Neural progenitor cell (in vitro differentiated cells): ENCODE measurements at regions not wholly inside any gene's neighbourhood (a gene's known extent, or its start where the extent isn't known, plus 50 kb on each side); places are given as distances from the start of the nearest gene placed in this dataset.

Source experiments
- DNase-seq: peaks from one replicate; pipeline ENCODE4 v3.0.0-alpha.2; 2016; ENCODE audit warnings: low spot score
- H2AFZ ChIP-seq: fragments of 200-600 bp; sonication (generic); replicated peaks from 2 replicates; pipeline ENCODE4 v1.6.1; 2016; ENCODE audit warnings: antibody characterized with exemption
- H3F3A ChIP-seq: fragments of 200-600 bp; sonication (generic); 2 replicates; pipeline ENCODE4 v1.6.1; 2016; ENCODE audit warnings: antibody characterized with exemption, low read depth
- H3K27ac ChIP-seq: fragments of 200-600 bp; sonication (generic); 2 replicates; pipeline ENCODE4 v1.5.1; 2016; ENCODE audit warnings: mild to moderate bottlenecking
- H3K27me3 ChIP-seq: fragments of 200-600 bp; sonication (generic); 2 replicates; pipeline ENCODE4 v1.6.1; 2016; ENCODE audit warnings: mild to moderate bottlenecking, moderate library complexity
- H3K36me3 ChIP-seq: fragments of 200-600 bp; sonication (generic); 2 replicates; pipeline ENCODE4 v1.5.1; 2016
- H3K4me1 ChIP-seq: fragments of 200-600 bp; sonication (generic); 2 replicates; pipeline ENCODE4 v1.6.1; 2016; ENCODE audit warnings: mixed run types
- H3K4me2 ChIP-seq: fragments of 200-600 bp; sonication (generic); 2 replicates; pipeline ENCODE4 v1.6.1; 2016
- H3K4me3 ChIP-seq: fragments of 200-600 bp; sonication (generic); 2 replicates; pipeline ENCODE4 v1.5.1; 2016
- H3K79me2 ChIP-seq: fragments of 200-600 bp; sonication (generic); 2 replicates; pipeline ENCODE4 v1.6.1; 2016; ENCODE audit warnings: low read depth
- H3K9ac ChIP-seq: fragments of 200-600 bp; sonication (generic); 2 replicates; pipeline ENCODE4 v1.6.1; 2016
- H3K9me3 ChIP-seq: fragments of 200-600 bp; sonication (generic); 2 replicates; pipeline ENCODE4 v1.5.1; 2016; ENCODE audit warnings: low read depth
- H4K20me1 ChIP-seq: fragments of 200-600 bp; sonication (generic); 2 replicates; pipeline ENCODE4 v1.6.1; 2016; ENCODE audit warnings: low read depth
- H3K27ac Mint-ChIP-seq: 3 replicates; pipeline ENCODE4 v1.8.0; 2021; ENCODE audit warnings: mixed read lengths
- H3K27me3 Mint-ChIP-seq: 2 replicates; pipeline ENCODE4 v1.8.0; 2022; ENCODE audit warnings: low read depth, mild to moderate bottlenecking, inconsistent platforms, moderate library complexity, mixed read lengths; ENCODE audit not compliant: insufficient read depth
- H3K36me3 Mint-ChIP-seq: 3 replicates; pipeline ENCODE4 v1.8.0; 2021; ENCODE audit warnings: mixed read lengths
- H3K4me1 Mint-ChIP-seq: 3 replicates; pipeline ENCODE4 v1.8.0; 2021; ENCODE audit warnings: mixed read lengths
- H3K4me3 Mint-ChIP-seq: 3 replicates; pipeline ENCODE4 v1.8.0; 2021; ENCODE audit warnings: mild to moderate bottlenecking, moderate library complexity, mixed read lengths
- H3K9me3 Mint-ChIP-seq: 3 replicates; pipeline ENCODE4 v1.8.0; 2020; ENCODE audit warnings: mixed read lengths
- EZH2 ChIP-seq: fragments of 200-600 bp; sonication (generic); IDR thresholded peaks from 2 replicates; pipeline ENCODE4 v1.6.1; 2017; ENCODE audit warnings: antibody characterized with exemption, mild to moderate bottlenecking, moderate library complexity
- EZH2phosphoT487 ChIP-seq: fragments of 200-600 bp; sonication (generic); IDR thresholded peaks from 2 replicates; pipeline ENCODE4 v1.6.1; 2017; ENCODE audit warnings: antibody characterized with exemption
- TF ChIP-seq, protein P1 (sequence below): fragments of 200-600 bp; sonication (generic); IDR thresholded peaks from 2 replicates; pipeline ENCODE4 v1.5.1; 2017; ENCODE audit warnings: antibody characterized with exemption, mild to moderate bottlenecking

DNA sequence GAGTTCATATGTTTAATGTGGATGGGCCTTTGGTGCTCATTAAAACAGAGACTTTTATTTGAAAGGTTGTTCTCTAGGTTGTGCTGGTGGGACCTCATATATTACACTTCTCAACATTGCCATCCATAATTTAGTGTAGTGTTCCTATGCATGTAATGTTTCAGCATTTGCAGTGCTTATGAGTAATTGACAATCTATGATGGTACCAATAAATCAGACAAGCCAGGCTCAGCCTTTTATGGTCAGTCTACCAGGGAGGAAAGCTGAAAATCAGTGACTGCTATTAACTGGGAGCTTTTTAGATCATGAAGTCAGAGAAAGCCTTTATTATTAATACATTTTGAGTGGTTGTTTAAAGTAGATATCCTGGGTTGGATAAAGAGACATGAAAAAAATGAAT, 120.1 kb upstream of the SLC28A3 start:
- Histone ChIP-seq H3K79me2 (no peaks in the 10 kb centered on the region), H3K4me2 (no peak overlapping the region), H3K4me1 (no peaks in the 10 kb centered on the region), H3K27me3 (no peaks in the 10 kb centered on the region), H3K27ac (no peak overlapping the region), H3K9ac (no peak overlapping the region), H3K4me3 (no peak overlapping the region), H3K9me3 (no peaks in the 10 kb centered on the region), H3K36me3 (no peaks in the 10 kb centered on the region), H3F3A (no peaks in the 10 kb centered on the region), H2AFZ (no peak overlapping the region), H4K20me1 (no peaks in the 10 kb centered on the region)
- Mint-ChIP-seq H3K4me1 (peaks cover 4% of the 10 kb centered on the region), H3K36me3 (no peaks in the 10 kb centered on the region), H3K27ac (no peak overlapping the region), H3K9me3 (peaks cover 14% of the 10 kb centered on the region), H3K4me3 (no peak overlapping the region), H3K27me3 (no peaks in the 10 kb centered on the region)
- TF ChIP-seq EZH2, result no peak
- TF ChIP-seq, protein P1, sequence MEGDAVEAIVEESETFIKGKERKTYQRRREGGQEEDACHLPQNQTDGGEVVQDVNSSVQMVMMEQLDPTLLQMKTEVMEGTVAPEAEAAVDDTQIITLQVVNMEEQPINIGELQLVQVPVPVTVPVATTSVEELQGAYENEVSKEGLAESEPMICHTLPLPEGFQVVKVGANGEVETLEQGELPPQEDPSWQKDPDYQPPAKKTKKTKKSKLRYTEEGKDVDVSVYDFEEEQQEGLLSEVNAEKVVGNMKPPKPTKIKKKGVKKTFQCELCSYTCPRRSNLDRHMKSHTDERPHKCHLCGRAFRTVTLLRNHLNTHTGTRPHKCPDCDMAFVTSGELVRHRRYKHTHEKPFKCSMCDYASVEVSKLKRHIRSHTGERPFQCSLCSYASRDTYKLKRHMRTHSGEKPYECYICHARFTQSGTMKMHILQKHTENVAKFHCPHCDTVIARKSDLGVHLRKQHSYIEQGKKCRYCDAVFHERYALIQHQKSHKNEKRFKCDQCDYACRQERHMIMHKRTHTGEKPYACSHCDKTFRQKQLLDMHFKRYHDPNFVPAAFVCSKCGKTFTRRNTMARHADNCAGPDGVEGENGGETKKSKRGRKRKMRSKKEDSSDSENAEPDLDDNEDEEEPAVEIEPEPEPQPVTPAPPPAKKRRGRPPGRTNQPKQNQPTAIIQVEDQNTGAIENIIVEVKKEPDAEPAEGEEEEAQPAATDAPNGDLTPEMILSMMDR, result no peak
- TF ChIP-seq EZH2phosphoT487, result no peak
- DNase-seq, result no peak

- H3K27me3 ChIP-seq, result no peaks in the 10 kb centered on the region
- H3K4me1 ChIP-seq, result no peaks in the 10 kb centered on the region
- no peaks in the 10 kb centered on the region for H3K9me3 ChIP-seq
- no peaks in the 10 kb centered on the region for H3F3A ChIP-seq
- Mint-ChIP-seq H3K27ac (no peak overlapping the region), H3K4me1 (no peaks in the 10 kb centered on the region), H3K4me3 (no peak overlapping the region), H3K36me3 (no peaks in the 10 kb centered on the region), H3K9me3 (peaks cover 9% of the 10 kb centered on the region), H3K27me3 (no peaks in the 10 kb centered on the region)
- no peak overlapping the region for H3K4me3 ChIP-seq
- H4K20me1 ChIP-seq, result no peaks in the 10 kb centered on the region
- H3K9ac ChIP-seq, result no peak overlapping the region
- H3K79me2 ChIP-seq, result no peaks in the 10 kb centered on the region
- DNase-seq, result no peak
- H3K27ac ChIP-seq, result no peak overlapping the region
- TF ChIP-seq, protein P1, result no peak
- TF ChIP-seq EZH2phosphoT487 (no peak), EZH2 (no peak)
- no peak overlapping the region for H2AFZ ChIP-seq
- no peak overlapping the region for H3K4me2 ChIP-seq
- no peaks in the 10 kb centered on the region for H3K36me3 ChIP-seq
Measured at GRCh38 chr9:84463272-84463671, 122.7 kb upstream of the SLC28A3 start.

DNA sequence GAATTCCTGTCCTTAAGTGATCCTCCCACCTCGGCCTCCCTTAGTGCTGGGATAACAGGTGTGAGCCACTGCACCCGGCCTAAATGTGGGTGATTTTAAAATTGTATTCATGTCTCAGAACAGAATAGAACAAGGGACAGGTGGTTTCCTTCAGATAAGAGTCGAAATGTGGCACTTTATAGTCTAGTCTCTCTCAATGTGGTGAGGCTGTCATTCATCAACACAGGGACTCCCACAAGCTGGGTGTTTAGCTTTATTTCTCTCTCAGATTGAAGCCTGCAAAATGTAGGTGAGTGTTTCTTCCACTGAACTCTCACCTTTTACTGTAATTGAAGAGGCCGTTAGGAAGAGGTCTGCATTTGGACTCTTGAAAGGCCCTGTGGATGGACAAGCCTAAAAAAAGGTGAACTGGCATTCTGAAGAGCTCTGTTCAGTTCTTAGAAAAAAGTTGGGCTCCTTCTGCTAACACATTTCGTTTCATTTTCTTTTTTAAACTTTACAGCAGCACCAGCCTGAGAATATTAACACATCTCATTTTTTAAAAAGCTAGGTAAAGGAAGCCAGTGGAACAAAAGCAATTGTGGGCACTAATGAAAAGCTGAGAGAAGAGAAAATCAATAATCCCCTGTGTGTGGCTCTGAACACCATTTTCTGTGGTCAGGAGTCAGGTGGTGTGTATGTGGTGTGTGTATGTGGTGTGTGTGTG, 126.2 kb upstream of the SLC28A3 start:
- no peak for DNase-seq
- H3K36me3 Mint-ChIP-seq, result no peaks in the 10 kb centered on the region
- Histone ChIP-seq H2AFZ (no peak overlapping the region), H3K27ac (no peak overlapping the region), H4K20me1 (no peaks in the 10 kb centered on the region), H3K79me2 (no peaks in the 10 kb centered on the region), H3K4me2 (no peak overlapping the region), H3F3A (no peaks in the 10 kb centered on the region), H3K9me3 (no peaks in the 10 kb centered on the region), H3K9ac (no peak overlapping the region), H3K4me3 (no peak overlapping the region), H3K4me1 (no peaks in the 10 kb centered on the region), H3K36me3 (no peaks in the 10 kb centered on the region), H3K27me3 (no peaks in the 10 kb centered on the region)
- H3K4me1 Mint-ChIP-seq, result no peaks in the 10 kb centered on the region
- H3K9me3 Mint-ChIP-seq, result no peaks in the 10 kb centered on the region
- TF ChIP-seq EZH2phosphoT487, result no peak
- no peak for TF ChIP-seq EZH2
- TF ChIP-seq, protein P1, result no peak
- H3K4me3 Mint-ChIP-seq, result no peak overlapping the region
- no peak overlapping the region for H3K27ac Mint-ChIP-seq
- H3K27me3 Mint-ChIP-seq, result peaks cover 2% of the 10 kb centered on the region
